A549 (cell line): ENCODE measurements at regions not wholly inside any gene's neighbourhood (a gene's known extent, or its start where the extent isn't known, plus 50 kb on each side); places are given as distances from the start of the nearest gene placed in this dataset.

Experiments
- CTCF ChIP-seq: fragments of >200 bp; sonication (Bioruptor Twin); formaldehyde crosslinking; IDR thresholded peaks from 3 replicates; pipeline ENCODE4 v1.5.1; 2016
- EP300 ChIP-seq, 2 experiments: fragments of >200 bp; sonication (Bioruptor Twin); formaldehyde crosslinking; IDR thresholded peaks; 2 replicates in 1 of 2; 3 replicates in 1 of 2; pipeline ENCODE4 v1.6.1; 2016 to 2017
- FOSL2 ChIP-seq, 2 experiments: fragments of 450-650 bp in 1 of 2; fragments of >200 bp in 1 of 2; sonication (Bioruptor Twin) in 1 of 2; formaldehyde crosslinking; IDR thresholded peaks; 2 replicates each; pipeline versions ENCODE4 v1.5.0 to v1.6.1; 2016 to 2020; ENCODE audit warnings: mild to moderate bottlenecking in 1 of 2, moderate library complexity in 1 of 2
- JUN ChIP-seq, 2 experiments: fragments of >200 bp; sonication (Bioruptor Twin); formaldehyde crosslinking; IDR thresholded peaks; 2 replicates in 1 of 2; 3 replicates in 1 of 2; pipeline ENCODE4 v1.6.1; 2016 to 2017
- POLR2A ChIP-seq: IDR thresholded peaks from 2 replicates; pipeline ENCODE4 v1.6.1; 2012; ENCODE audit warnings: mild to moderate bottlenecking, low read length
- REST ChIP-seq: fragments of 200-600 bp; sonication (generic); IDR thresholded peaks from 2 replicates; pipeline ENCODE4 v1.6.1; 2016; ENCODE audit warnings: antibody characterized with exemption, mild to moderate bottlenecking, moderate library complexity
- SMC3 ChIP-seq: fragments of >200 bp; sonication (Bioruptor Twin); formaldehyde crosslinking; IDR thresholded peaks from 3 replicates; pipeline ENCODE4 v1.6.1; 2018; ENCODE audit warnings: inconsistent platforms

- TF ChIP-seq CTCF: no peak
- no peak for TF ChIP-seq REST
- no peak for TF ChIP-seq POLR2A
- no peak for TF ChIP-seq FOSL2 (IDR thresholded peaks at IDR 0.05)
- TF ChIP-seq FOSL2 (CRISPR knock-in tag; IDR thresholded peaks at IDR 0.05): no peak
- no peak for TF ChIP-seq JUN (IDR thresholded peaks at IDR 0.05)
- no peak for TF ChIP-seq SMC3
- TF ChIP-seq EP300 (IDR thresholded peaks at IDR 0.05): no peak
Observed at GRCh38 chr2:189364607-189365006, 76.7 kb upstream of the WDR75 start.
